GM12872 (cell line): ENCODE measurements at regions not wholly inside any gene's neighbourhood (a gene's known extent, or its start where the extent isn't known, plus 50 kb on each side); places are given as distances from the start of the nearest gene placed in this dataset.

Source experiments
- TF ChIP-seq, protein P1 (sequence below): IDR thresholded peaks from 3 replicates; pipeline ENCODE4 v1.5.1; 2011; ENCODE audit warnings: low read depth, mild to moderate bottlenecking, low read length, moderate library complexity; ENCODE audit not compliant: insufficient read depth

DNA sequence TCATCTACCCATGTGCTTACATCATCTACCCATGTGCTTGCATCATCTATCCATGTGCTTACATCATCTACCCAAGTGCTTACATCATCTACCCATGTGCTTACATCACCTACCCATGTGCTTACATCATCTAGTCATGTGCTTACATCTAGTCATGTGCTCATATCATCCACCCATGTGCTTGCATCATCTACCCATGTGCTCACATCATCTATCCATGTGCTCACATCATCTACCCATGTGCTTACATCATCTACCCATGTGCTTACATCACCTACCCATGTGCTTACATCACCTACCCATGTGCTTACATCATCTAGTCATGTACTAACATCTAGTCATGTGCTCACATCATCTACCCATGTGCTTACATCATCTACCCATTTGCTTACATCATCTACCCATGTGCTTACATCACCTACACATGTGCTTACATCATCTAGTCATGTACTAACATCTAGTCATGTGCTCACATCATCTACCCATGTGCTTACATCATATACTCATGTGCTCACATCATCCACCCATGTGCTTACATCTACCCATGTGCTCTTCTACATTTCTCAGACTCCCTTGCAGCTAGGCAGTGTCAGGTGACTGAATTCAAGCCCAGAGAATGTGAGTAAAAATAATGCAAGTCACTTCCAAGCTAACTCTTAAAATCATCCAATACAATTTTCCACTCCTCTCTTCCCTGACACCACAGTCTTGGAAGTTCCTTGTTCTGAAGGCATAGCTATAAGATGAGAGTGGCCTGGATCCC is 196.8 kb downstream of the CBLN1 start:
- TF ChIP-seq, protein P1, sequence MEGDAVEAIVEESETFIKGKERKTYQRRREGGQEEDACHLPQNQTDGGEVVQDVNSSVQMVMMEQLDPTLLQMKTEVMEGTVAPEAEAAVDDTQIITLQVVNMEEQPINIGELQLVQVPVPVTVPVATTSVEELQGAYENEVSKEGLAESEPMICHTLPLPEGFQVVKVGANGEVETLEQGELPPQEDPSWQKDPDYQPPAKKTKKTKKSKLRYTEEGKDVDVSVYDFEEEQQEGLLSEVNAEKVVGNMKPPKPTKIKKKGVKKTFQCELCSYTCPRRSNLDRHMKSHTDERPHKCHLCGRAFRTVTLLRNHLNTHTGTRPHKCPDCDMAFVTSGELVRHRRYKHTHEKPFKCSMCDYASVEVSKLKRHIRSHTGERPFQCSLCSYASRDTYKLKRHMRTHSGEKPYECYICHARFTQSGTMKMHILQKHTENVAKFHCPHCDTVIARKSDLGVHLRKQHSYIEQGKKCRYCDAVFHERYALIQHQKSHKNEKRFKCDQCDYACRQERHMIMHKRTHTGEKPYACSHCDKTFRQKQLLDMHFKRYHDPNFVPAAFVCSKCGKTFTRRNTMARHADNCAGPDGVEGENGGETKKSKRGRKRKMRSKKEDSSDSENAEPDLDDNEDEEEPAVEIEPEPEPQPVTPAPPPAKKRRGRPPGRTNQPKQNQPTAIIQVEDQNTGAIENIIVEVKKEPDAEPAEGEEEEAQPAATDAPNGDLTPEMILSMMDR = no peak

- TF ChIP-seq, protein P1 = no peak
Measured at GRCh38 chr16:49081554-49081953, 200.1 kb downstream of the CBLN1 start.

GRCh38 chr16:49081086-49081485 is 200.6 kb downstream of the CBLN1 start:
- TF ChIP-seq, protein P1 = no peak

DNA sequence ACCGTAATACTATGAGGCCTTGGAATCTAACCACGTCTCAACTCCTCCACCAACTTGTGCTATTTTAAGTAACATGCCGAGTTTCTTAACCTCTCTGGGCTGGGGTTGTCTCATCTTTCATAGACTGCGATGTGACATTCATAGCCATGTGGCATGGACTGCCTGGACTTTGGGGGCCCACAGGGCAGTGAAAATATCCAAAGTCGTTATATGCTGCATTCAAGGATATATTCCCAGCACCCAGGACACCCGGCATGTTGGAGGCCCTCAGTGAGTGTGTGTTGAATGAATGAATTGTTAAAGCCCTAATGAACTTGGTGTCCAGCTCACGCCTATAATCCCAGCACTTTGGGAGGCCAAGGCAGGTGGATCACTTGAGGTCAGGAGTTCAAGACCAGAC is 203.1 kb downstream of the CBLN1 start:
- TF ChIP-seq, protein P1 = no peak

DNA sequence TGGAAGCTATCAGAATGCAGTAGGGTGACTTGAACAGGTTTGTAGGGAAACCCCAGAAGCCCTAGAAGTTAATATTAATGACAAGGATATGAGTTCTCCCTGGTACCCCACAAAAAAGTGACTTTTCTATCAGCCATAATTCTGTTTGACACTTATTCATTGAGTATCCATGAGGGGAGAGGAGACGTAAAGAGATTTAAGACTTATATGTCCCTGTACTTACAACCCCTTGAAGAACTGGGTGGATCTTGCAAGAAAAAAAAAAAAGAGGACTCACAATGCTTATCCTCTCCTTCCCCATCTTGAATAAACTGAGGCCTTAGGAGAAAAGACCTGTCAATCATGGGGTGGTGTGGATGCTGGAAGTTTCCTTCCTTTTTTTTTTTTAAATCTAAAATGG is 203.5 kb downstream of the CBLN1 start:
- TF ChIP-seq, protein P1 = no peak

DNA sequence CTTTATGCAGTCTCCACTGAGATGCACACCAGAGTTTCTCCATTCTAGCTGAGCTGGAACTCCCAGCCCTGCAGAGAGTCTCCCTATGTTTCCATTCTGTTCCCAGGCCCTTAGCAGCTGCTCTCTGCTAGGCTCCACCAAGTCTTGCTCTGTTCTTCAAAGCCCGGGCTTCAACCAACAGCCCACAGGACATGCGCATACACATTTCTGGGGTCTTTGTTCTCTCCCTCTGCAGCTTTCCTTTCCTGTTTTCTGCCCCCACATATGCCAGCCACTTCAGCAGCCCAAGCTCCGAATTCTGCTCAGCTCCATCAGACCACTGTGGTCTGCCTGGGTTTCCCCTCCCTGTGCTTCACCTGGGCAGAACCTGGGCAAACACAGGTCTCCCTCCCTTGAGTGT is 205.9 kb downstream of the CBLN1 start:
- TF ChIP-seq, protein P1 = no peak

GRCh38 chr16:49068224-49068623 is 213.4 kb downstream of the CBLN1 start:
- TF ChIP-seq, protein P1 = no peak

DNA sequence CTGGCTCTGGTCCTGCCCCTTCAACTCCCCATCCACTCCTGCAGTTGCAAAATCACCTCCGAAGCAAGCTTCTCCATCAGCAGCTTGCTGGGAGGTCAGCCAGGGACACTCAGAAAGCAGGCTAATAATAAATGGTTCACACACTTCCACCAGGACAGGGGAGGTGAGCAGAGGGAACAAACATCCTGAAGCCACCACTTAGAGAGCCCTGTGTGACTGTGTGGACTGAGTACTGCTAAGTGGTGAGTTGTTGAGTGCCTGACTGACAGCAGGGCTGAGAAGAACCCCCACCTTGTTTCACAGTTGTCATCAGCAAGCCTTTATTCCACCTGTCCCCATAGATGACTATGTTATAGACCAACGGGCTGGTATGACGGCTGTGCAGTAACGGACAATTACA is 213.9 kb downstream of the CBLN1 start:
- TF ChIP-seq, protein P1 = no peak
